Loucy (cell line): ENCODE measurements at regions not wholly inside any gene's neighbourhood (a gene's known extent, or its start where the extent isn't known, plus 50 kb on each side); places are given as distances from the start of the nearest gene placed in this dataset.

ENCODE experiments used
- EZH2phosphoT487 ChIP-seq: fragments of 200-600 bp; IDR thresholded peaks from 2 replicates; pipeline ENCODE4 v1.6.1; 2018; ENCODE audit warnings: antibody characterized with exemption, mild to moderate bottlenecking, moderate library complexity, borderline replicate concordance
- TF ChIP-seq, protein P1 (sequence below): fragments of 200-600 bp; sonication (generic); conservative IDR thresholded peaks from 2 replicates; pipeline ENCODE4 v1.5.1; 2014; ENCODE audit warnings: mild to moderate bottlenecking, antibody characterized with exemption, low read length

DNA sequence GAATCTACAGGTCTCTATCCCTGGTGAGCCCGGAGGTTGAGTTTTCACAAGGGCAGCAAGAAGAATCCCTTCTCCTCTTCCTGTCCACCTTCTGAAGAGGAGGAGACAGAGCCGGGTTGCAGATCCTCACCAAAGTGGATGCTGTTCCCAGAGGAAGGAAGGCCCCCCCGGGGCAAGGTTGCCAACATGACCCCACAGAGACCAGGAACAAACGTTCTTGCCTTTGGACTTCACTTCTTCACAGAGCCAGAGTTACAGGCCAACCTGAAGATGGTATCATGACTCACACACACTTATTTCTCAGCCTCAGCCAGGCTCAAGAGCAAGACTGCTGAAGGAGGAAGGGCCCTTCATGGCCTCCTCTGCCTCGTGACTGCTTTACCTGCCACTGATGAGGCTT, 384.3 kb downstream of the CD83 start:
- TF ChIP-seq, protein P1, sequence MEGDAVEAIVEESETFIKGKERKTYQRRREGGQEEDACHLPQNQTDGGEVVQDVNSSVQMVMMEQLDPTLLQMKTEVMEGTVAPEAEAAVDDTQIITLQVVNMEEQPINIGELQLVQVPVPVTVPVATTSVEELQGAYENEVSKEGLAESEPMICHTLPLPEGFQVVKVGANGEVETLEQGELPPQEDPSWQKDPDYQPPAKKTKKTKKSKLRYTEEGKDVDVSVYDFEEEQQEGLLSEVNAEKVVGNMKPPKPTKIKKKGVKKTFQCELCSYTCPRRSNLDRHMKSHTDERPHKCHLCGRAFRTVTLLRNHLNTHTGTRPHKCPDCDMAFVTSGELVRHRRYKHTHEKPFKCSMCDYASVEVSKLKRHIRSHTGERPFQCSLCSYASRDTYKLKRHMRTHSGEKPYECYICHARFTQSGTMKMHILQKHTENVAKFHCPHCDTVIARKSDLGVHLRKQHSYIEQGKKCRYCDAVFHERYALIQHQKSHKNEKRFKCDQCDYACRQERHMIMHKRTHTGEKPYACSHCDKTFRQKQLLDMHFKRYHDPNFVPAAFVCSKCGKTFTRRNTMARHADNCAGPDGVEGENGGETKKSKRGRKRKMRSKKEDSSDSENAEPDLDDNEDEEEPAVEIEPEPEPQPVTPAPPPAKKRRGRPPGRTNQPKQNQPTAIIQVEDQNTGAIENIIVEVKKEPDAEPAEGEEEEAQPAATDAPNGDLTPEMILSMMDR = no peak
- TF ChIP-seq EZH2phosphoT487 = no peak
